HPDE6-E6E7 (cell line): ENCODE measurements at regions not wholly inside any gene's neighbourhood (a gene's known extent, or its start where the extent isn't known, plus 50 kb on each side); places are given as distances from the start of the nearest gene placed in this dataset.

Experiments used
- DNase-seq: peaks from one replicate; pipeline ENCODE4 v3.0.0; 2011; ENCODE audit warnings: missing footprints; ENCODE audit errors: extremely low spot score

GRCh38 chr13:109440320-109440719 is 346.1 kb downstream of the IRS2 start:
- DNase-seq = no peak

- DNase-seq = no peak
Observed at GRCh38 chr13:109439813-109440212, 346.6 kb downstream of the IRS2 start.

GRCh38 chr13:109436841-109437240 is 349.5 kb downstream of the IRS2 start:
- DNase-seq = no peak

- DNase-seq = peak; percentile 76
Observed at GRCh38 chr13:109436055-109436622, 350.2 kb downstream of the IRS2 start.

- no peak for DNase-seq
Observed at GRCh38 chr13:109431217-109431616, 355.2 kb downstream of the IRS2 start.

- DNase-seq = no peak
Observed at GRCh38 chr13:109428146-109428545, 358.2 kb downstream of the IRS2 start.

- no peak for DNase-seq
Observed at GRCh38 chr13:109427695-109428094, 358.7 kb downstream of the IRS2 start.

- DNase-seq = no peak
Observed at GRCh38 chr13:109427148-109427547, 359.2 kb downstream of the IRS2 start.

- no peak for DNase-seq
Observed at GRCh38 chr13:109426690-109426990, 359.7 kb downstream of the IRS2 start.

GRCh38 chr13:109425821-109426689 is 360.3 kb downstream of the IRS2 start:
- no peak for DNase-seq

GRCh38 chr13:109422161-109422560 is 364.2 kb downstream of the IRS2 start:
- no peak for DNase-seq

- no peak for DNase-seq
Observed at GRCh38 chr13:109419896-109420295, 366.5 kb downstream of the IRS2 start.

GRCh38 chr13:109418111-109418510 is 368.3 kb downstream of the IRS2 start:
- no peak for DNase-seq

- DNase-seq = no peak
Observed at GRCh38 chr13:109416001-109416400, 370.4 kb downstream of the IRS2 start.

- DNase-seq = no peak
Observed at GRCh38 chr13:109415057-109415456, 371.3 kb downstream of the IRS2 start.

- no peak for DNase-seq
Observed at GRCh38 chr13:109412283-109412901, 374.0 kb downstream of the IRS2 start.

GRCh38 chr13:109410868-109411267 is 375.5 kb downstream of the IRS2 start:
- no peak for DNase-seq

GRCh38 chr13:109408591-109409382 is 377.6 kb downstream of the IRS2 start:
- DNase-seq = no peak

GRCh38 chr13:109406376-109406992 is 379.9 kb downstream of the IRS2 start:
- DNase-seq = no peak

- no peak for DNase-seq
Observed at GRCh38 chr13:109403012-109403421, 383.4 kb downstream of the IRS2 start.

- no peak for DNase-seq
Observed at GRCh38 chr13:109401891-109402290, 384.5 kb downstream of the IRS2 start.

GRCh38 chr13:109401307-109401706 is 385.1 kb downstream of the IRS2 start:
- DNase-seq = no peak
